ENCODE measurements at regions not wholly inside any gene's neighbourhood (a gene's known extent, or its start where the extent isn't known, plus 50 kb on each side); places are given as distances from the start of the nearest gene placed in this dataset.

DNA sequence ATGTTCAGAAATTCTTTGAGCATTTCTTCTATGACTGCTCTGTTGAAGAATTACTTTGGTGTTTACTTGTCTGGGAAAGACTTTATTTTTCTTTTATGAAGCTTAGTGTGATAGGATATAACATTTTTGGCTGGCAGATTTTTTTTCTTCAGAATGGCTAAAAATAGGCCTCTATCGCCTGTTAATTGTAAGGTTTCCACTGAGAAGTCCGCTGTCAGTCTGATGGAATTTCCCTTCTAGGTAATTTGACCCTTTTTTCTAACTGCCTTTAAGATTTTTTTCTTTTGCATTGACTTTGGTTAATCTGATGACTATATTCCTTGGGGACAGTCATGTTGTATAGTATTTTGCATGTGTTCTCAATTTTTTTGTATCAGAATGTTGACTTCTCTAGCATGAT lies 590.7 kb downstream of the ADCYAP1 start:
- TF ChIP-seq, protein P1, sequence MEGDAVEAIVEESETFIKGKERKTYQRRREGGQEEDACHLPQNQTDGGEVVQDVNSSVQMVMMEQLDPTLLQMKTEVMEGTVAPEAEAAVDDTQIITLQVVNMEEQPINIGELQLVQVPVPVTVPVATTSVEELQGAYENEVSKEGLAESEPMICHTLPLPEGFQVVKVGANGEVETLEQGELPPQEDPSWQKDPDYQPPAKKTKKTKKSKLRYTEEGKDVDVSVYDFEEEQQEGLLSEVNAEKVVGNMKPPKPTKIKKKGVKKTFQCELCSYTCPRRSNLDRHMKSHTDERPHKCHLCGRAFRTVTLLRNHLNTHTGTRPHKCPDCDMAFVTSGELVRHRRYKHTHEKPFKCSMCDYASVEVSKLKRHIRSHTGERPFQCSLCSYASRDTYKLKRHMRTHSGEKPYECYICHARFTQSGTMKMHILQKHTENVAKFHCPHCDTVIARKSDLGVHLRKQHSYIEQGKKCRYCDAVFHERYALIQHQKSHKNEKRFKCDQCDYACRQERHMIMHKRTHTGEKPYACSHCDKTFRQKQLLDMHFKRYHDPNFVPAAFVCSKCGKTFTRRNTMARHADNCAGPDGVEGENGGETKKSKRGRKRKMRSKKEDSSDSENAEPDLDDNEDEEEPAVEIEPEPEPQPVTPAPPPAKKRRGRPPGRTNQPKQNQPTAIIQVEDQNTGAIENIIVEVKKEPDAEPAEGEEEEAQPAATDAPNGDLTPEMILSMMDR (IDR thresholded peaks at IDR 0.05): no peak
- Histone ChIP-seq H3K36me3 (no peaks in the 10 kb centered on the region), H3K9me3 (no peaks in the 10 kb centered on the region), H3K27me3 (no peaks in the 10 kb centered on the region), H3K4me3 (ENCODE audit: low read depth in 1 of 2, low read length in 1 of 2) (no peak overlapping the region), H3K4me1 (ENCODE audit: control insufficient read depth in 1 of 2, insufficient read depth in 1 of 2, low read depth in 1 of 2, low read length in 1 of 2) (no peaks in the 10 kb centered on the region), H3K27ac (no peak overlapping the region)

DNA sequence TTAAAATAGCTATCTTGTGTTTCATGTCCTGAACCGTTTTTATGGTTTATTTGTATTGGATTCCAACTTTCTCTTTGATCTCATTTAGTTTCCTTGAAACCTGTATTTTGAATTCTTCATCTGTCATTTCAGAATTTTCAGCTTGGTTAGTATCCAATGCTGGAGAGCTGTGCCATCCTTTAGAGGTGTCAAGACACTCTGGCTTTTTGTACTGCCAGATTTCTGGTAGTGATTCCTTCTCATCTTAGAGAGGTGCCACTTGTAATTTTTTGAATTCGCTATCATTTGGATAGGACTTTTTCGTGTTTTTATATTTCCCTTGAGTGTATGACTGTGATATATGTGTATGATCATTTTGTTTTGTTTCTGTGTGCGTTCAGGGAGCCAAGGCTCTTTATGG lies 591.4 kb downstream of the ADCYAP1 start:
- no peak overlapping the region for H3K27ac ChIP-seq
- TF ChIP-seq, protein P1 (IDR thresholded peaks at IDR 0.05): no peak
- H3K4me3 ChIP-seq (ENCODE audit: low read depth in 1 of 2, low read length in 1 of 2): no peak overlapping the region
- H3K27me3 ChIP-seq: no peaks in the 10 kb centered on the region
- H3K9me3 ChIP-seq: no peaks in the 10 kb centered on the region
- no peaks in the 10 kb centered on the region for H3K4me1 ChIP-seq (ENCODE audit: control insufficient read depth in 1 of 2, insufficient read depth in 1 of 2, low read depth in 1 of 2, low read length in 1 of 2)
- H3K36me3 ChIP-seq: no peaks in the 10 kb centered on the region

DNA sequence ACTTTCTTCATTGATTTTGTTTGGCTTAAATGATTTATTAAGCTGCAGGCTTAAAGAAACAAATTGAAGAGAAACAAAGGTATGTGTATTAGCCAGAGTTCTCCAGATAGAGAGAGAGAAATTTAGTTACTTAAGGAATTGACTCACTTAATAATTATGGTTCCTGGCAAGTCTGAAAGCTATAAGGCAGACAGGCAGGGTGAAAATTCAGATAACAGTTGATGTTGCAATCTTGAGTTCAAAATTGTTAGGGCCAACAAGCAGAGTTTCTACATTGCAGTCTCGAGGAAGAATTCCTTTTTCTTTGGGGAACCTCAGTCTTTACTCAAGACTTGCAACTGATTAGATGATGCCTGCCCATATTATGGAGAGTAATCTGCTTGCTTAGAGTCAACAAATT lies 593.5 kb downstream of the ADCYAP1 start:
- no peaks in the 10 kb centered on the region for H3K9me3 ChIP-seq
- H3K27ac ChIP-seq: no peak overlapping the region
- no peak overlapping the region for H3K4me3 ChIP-seq (ENCODE audit: low read depth in 1 of 2, low read length in 1 of 2)
- no peaks in the 10 kb centered on the region for H3K4me1 ChIP-seq (ENCODE audit: control insufficient read depth in 1 of 2, insufficient read depth in 1 of 2, low read depth in 1 of 2, low read length in 1 of 2)
- H3K27me3 ChIP-seq: no peaks in the 10 kb centered on the region
- no peaks in the 10 kb centered on the region for H3K36me3 ChIP-seq
- TF ChIP-seq, protein P1 (IDR thresholded peaks at IDR 0.05): no peak

DNA sequence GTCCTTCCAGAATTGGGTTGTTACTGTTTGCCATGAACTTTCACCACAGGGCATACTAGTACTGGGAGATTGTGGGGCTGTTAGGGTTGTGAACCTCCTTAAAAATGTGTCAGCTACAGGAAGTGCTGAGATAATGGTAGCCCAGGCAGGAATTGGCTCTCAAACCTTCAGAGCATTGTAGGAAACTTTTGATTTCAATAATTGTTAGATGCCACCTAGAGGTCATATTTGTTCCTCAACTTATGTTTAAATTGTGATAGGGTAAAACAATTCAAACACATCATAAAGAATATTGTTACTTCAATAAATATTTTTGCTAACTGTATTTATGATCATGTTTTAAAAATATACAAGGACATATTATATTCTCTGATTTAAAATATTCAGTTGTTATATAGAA lies 594.6 kb downstream of the ADCYAP1 start:
- no peaks in the 10 kb centered on the region for H3K27me3 ChIP-seq
- H3K4me1 ChIP-seq (ENCODE audit: control insufficient read depth in 1 of 2, insufficient read depth in 1 of 2, low read depth in 1 of 2, low read length in 1 of 2): no peaks in the 10 kb centered on the region
- no peak overlapping the region for H3K27ac ChIP-seq
- TF ChIP-seq, protein P1 (IDR thresholded peaks at IDR 0.05): no peak
- no peaks in the 10 kb centered on the region for H3K36me3 ChIP-seq
- no peak overlapping the region for H3K4me3 ChIP-seq (ENCODE audit: low read depth in 1 of 2, low read length in 1 of 2)
- no peaks in the 10 kb centered on the region for H3K9me3 ChIP-seq

DNA sequence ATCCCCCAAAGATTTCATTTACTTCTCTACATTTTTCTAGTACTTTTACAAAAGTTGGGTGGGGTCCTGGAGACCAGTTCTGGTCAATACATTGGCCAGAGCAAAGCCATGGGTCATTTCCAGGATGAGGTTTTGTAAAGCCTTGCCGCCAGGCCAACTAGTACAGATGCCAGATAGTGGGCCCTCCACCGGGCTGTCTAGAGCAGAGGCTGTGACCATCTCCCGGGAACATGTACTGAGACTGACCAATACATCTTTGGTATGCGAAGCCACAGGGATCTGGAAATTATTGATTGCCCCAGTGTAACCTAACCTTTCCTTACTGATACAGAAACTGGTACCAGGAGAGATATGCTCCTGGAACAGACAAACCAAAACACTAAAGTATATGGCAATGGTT lies 599.2 kb downstream of the ADCYAP1 start:
- Histone ChIP-seq H3K27ac (no peak overlapping the region), H3K36me3 (no peaks in the 10 kb centered on the region), H3K4me3 (ENCODE audit: low read depth in 1 of 2, low read length in 1 of 2) (no peak overlapping the region), H3K9me3 (no peaks in the 10 kb centered on the region), H3K4me1 (ENCODE audit: control insufficient read depth in 1 of 2, insufficient read depth in 1 of 2, low read depth in 1 of 2, low read length in 1 of 2) (no peaks in the 10 kb centered on the region), H3K27me3 (no peaks in the 10 kb centered on the region)
- TF ChIP-seq, protein P1 (IDR thresholded peaks at IDR 0.05): no peak

DNA sequence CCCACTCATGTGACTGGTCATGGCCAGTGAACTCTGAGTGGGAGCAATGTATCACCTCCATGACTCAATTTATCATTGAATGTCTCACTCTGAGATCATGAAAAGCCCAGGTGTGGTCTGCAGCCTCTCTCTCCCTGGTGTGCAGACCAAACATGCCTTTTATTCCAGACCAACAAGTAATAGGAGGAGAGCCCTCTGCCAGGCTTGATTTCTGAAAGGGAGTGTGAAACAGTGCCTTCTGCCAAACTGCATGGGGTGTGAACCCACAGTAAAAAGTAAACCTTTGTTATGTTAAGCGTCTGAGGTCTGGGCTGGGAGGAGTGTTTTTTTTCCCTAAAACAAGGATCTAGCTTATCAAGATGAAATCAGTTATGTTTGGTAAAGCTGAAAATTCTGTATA lies 601.2 kb downstream of the ADCYAP1 start:
- Histone ChIP-seq H3K27ac (no peak overlapping the region), H3K36me3 (no peaks in the 10 kb centered on the region), H3K9me3 (no peaks in the 10 kb centered on the region), H3K27me3 (no peaks in the 10 kb centered on the region), H3K4me3 (ENCODE audit: low read depth in 1 of 2, low read length in 1 of 2) (no peak overlapping the region), H3K4me1 (ENCODE audit: control insufficient read depth in 1 of 2, insufficient read depth in 1 of 2, low read depth in 1 of 2, low read length in 1 of 2) (no peaks in the 10 kb centered on the region)
- TF ChIP-seq, protein P1 (IDR thresholded peaks at IDR 0.05): no peak
